ENCODE measurements at regions not wholly inside any gene's neighbourhood (a gene's known extent, or its start where the extent isn't known, plus 50 kb on each side); places are given as distances from the start of the nearest gene placed in this dataset.

- TF ChIP-seq RAD21 (IDR thresholded peaks at IDR 0.05; ENCODE audit: low read length) (peak; percentile 62), CTCF (IDR thresholded peaks at IDR 0.05) (peak; percentile 36), SMC3 (IDR thresholded peaks at IDR 0.05; ENCODE audit: low read depth, low read length) (peak; percentile 40), RCOR1 (IDR thresholded peaks at IDR 0.05; ENCODE audit: low read length) (no peak)
- Histone ChIP-seq H3K36me3 (replicated peaks in 1 of 2; ENCODE audit: control insufficient read depth in 1 of 2, insufficient read depth in 2 of 2, low read length in 1 of 2) (no peaks in the 10 kb centered on the region), H3K4me3 (ENCODE audit: low read depth in 2 of 2, low read length in 1 of 2) (no peak overlapping the region), H3K79me2 (ENCODE audit: insufficient read depth) (no peaks in the 10 kb centered on the region), H3K27ac (ENCODE audit: low read depth in 2 of 2, low read length in 1 of 2) (no peak overlapping the region), H2AFZ (ENCODE audit: low read depth) (no peak overlapping the region), H3F3A (replicated peaks; ENCODE audit: insufficient read depth) (no peaks in the 10 kb centered on the region), H3K9me2 (no peaks in the 10 kb centered on the region), H3K4me2 (no peak overlapping the region), H4K20me1 (ENCODE audit: insufficient read depth) (no peaks in the 10 kb centered on the region), H3K9me3 (no peaks in the 10 kb centered on the region), H3K9ac (no peak overlapping the region), H3K27me3 (ENCODE audit: insufficient read depth) (no peaks in the 10 kb centered on the region), H3K4me1 (ENCODE audit: control insufficient read depth in 1 of 2, insufficient read depth in 2 of 2, low read depth in 1 of 2, low read length in 1 of 2) (peaks cover 0 to 17% of the 10 kb centered on the region in 2 experiments; a peak in 1 of 4 replicates)
- POLR2A ChIA-PET = no interaction called here
- DNase-seq = no peak
- WGBS (ENCODE audit: low lambda C conversion rate) = 78% methylated on average over 4 of the region's 4 CpGs
- CTCF ChIA-PET = interaction anchor here (0.6 to 1.8 kb wide), 4 partner anchors 11 to 250 kb away, joined by 3 to 4 read pairs (median 3); no protein-coding TSS in a partner anchor
Observed at GRCh38 chr3:43879166-43879565, 188.4 kb downstream of the ABHD5 start.

- H3K36me3 ChIP-seq (replicated peaks in 1 of 2; ENCODE audit: control insufficient read depth in 1 of 2, insufficient read depth in 2 of 2, low read length in 1 of 2) = no peaks in the 10 kb centered on the region
- TF ChIP-seq EP300 (IDR thresholded peaks at IDR 0.05; ENCODE audit: borderline replicate concordance in 1 of 2, low read depth in 1 of 2, low read length in 1 of 2) = peak in 1 of 2 experiments; percentile 43; a peak in 2 of 4 replicates
- no peak for TF ChIP-seq USF2 (IDR thresholded peaks at IDR 0.05; ENCODE audit: borderline replicate concordance, low read depth, low read length)
- TF ChIP-seq GATA2 (CRISPR knock-in tag; IDR thresholded peaks at IDR 0.05) = 0 out of 2 replicates have a peak, but pooled peaks have one; percentile 22
- TF ChIP-seq RAD21 (IDR thresholded peaks at IDR 0.05; ENCODE audit: low read length) = peak; percentile 20
- TF ChIP-seq MXI1 (IDR thresholded peaks at IDR 0.05; ENCODE audit: low read depth, low read length) = peak; percentile 50; the same call in 1 of the 2 replicates
- TF ChIP-seq MAX (IDR thresholded peaks at IDR 0.05; ENCODE audit: low read depth) = no peak
- no peak for TF ChIP-seq PBX3 (IDR thresholded peaks at IDR 0.05)
- no peak for TF ChIP-seq RCOR1 (IDR thresholded peaks at IDR 0.05; ENCODE audit: low read length)
- no peaks in the 10 kb centered on the region for H4K20me1 ChIP-seq (ENCODE audit: insufficient read depth)
- no peak overlapping the region for H3K9ac ChIP-seq
- H3K79me2 ChIP-seq (ENCODE audit: insufficient read depth) = no peaks in the 10 kb centered on the region
- no peaks in the 10 kb centered on the region for H3F3A ChIP-seq (replicated peaks; ENCODE audit: insufficient read depth)
- H2AFZ ChIP-seq (ENCODE audit: low read depth) = no peak overlapping the region
- ChIA-PET CTCF (interaction anchor here (0.7 to 1.0 kb wide), 2 partner anchors 13 to 112 kb away, joined by 3 read pairs; no protein-coding TSS in a partner anchor), POLR2A (no interaction called here)
- H3K9me3 ChIP-seq = no peaks in the 10 kb centered on the region
- H3K27me3 ChIP-seq (ENCODE audit: insufficient read depth) = no peaks in the 10 kb centered on the region
- H3K27ac ChIP-seq (ENCODE audit: low read depth in 2 of 2, low read length in 1 of 2) = peak overlapping the region in 1 of 2 experiments; percentile 89; a peak in 2 of 4 replicates
- WGBS (ENCODE audit: low lambda C conversion rate) = 80% methylated on average over 10 of the region's 11 CpGs
- H3K4me1 ChIP-seq (ENCODE audit: control insufficient read depth in 1 of 2, insufficient read depth in 2 of 2, low read depth in 1 of 2, low read length in 1 of 2) = peaks cover 0 to 38% of the 10 kb centered on the region in 2 experiments; a peak in 1 of 4 replicates
- H3K4me3 ChIP-seq (ENCODE audit: low read depth in 2 of 2, low read length in 1 of 2) = no peak overlapping the region
- H3K4me2 ChIP-seq = no peak overlapping the region
- H3K9me2 ChIP-seq = no peaks in the 10 kb centered on the region
- DNase-seq = peak; percentile 55
Observed at GRCh38 chr3:43882976-43883680, 192.4 kb downstream of the ABHD5 start.
